ENCODE measurements at regions not wholly inside any gene's neighbourhood (a gene's known extent, or its start where the extent isn't known, plus 50 kb on each side); places are given as distances from the start of the nearest gene placed in this dataset.

GRCh38 chr11:130705670-130706421, 210.4 kb downstream of the SNX19 start:
- ChIA-PET POLR2A (no interaction called here), CTCF (interaction anchor here (0.7 kb wide), 1 partner anchor 157 kb away, joined by 4 read pairs; no protein-coding TSS in a partner anchor)
- no TSS peak for BruUV-seq (replicated peaks)
- Mint-ChIP-seq H3K36me3 (ENCODE audit: insufficient read depth, unreplicated experiment) (no peaks in the 10 kb centered on the region), H3K27me3 (ENCODE audit: insufficient read depth, unreplicated experiment) (no peaks in the 10 kb centered on the region), H3K27ac (ENCODE audit: low read depth, unreplicated experiment) (no peak overlapping the region), H3K4me3 (ENCODE audit: unreplicated experiment) (no peak overlapping the region), H3K9me3 (ENCODE audit: unreplicated experiment) (no peaks in the 10 kb centered on the region), H3K4me1 (ENCODE audit: insufficient read depth, unreplicated experiment) (no peaks in the 10 kb centered on the region)
- intact Hi-C loops (cut with micrococcal nuclease), result no loop called here
- TF ChIP-seq CTCF (IDR thresholded peaks at IDR 0.05; ENCODE audit: unreplicated experiment), result no peak
- DNase-seq (ENCODE audit: unreplicated experiment), result no peak

GRCh38 chr11:130706572-130706971, 209.7 kb downstream of the SNX19 start:
- Mint-ChIP-seq H3K27me3 (ENCODE audit: insufficient read depth, unreplicated experiment) (no peaks in the 10 kb centered on the region), H3K9me3 (ENCODE audit: unreplicated experiment) (no peaks in the 10 kb centered on the region), H3K4me1 (ENCODE audit: insufficient read depth, unreplicated experiment) (no peaks in the 10 kb centered on the region), H3K36me3 (ENCODE audit: insufficient read depth, unreplicated experiment) (no peaks in the 10 kb centered on the region), H3K27ac (ENCODE audit: low read depth, unreplicated experiment) (no peak overlapping the region), H3K4me3 (ENCODE audit: unreplicated experiment) (no peak overlapping the region)
- no peak for TF ChIP-seq CTCF (IDR thresholded peaks at IDR 0.05; ENCODE audit: unreplicated experiment)
- BruUV-seq (replicated peaks), result no TSS peak
- CTCF ChIA-PET, result no interaction called here
- intact Hi-C loops (cut with micrococcal nuclease), result no loop called here
- DNase-seq (ENCODE audit: unreplicated experiment), result no peak
- POLR2A ChIA-PET, result no interaction called here

- no peaks in the 10 kb centered on the region for H3K4me1 Mint-ChIP-seq (ENCODE audit: insufficient read depth, unreplicated experiment)
- no peak for TF ChIP-seq CTCF (IDR thresholded peaks at IDR 0.05; ENCODE audit: unreplicated experiment)
- H3K27me3 Mint-ChIP-seq (ENCODE audit: insufficient read depth, unreplicated experiment), result no peaks in the 10 kb centered on the region
- H3K36me3 Mint-ChIP-seq (ENCODE audit: insufficient read depth, unreplicated experiment), result no peaks in the 10 kb centered on the region
- H3K9me3 Mint-ChIP-seq (ENCODE audit: unreplicated experiment), result no peaks in the 10 kb centered on the region
- intact Hi-C loops (cut with micrococcal nuclease), result no loop called here
- no peak overlapping the region for H3K4me3 Mint-ChIP-seq (ENCODE audit: unreplicated experiment)
- no peak overlapping the region for H3K27ac Mint-ChIP-seq (ENCODE audit: low read depth, unreplicated experiment)
- ChIA-PET CTCF (no interaction called here), POLR2A (no interaction called here)
- no TSS peak for BruUV-seq (replicated peaks)
- DNase-seq (ENCODE audit: unreplicated experiment), result no peak
Observed at GRCh38 chr11:130707217-130707616, 209.1 kb downstream of the SNX19 start.

- H3K27me3 Mint-ChIP-seq (ENCODE audit: insufficient read depth, unreplicated experiment), result no peaks in the 10 kb centered on the region
- intact Hi-C loops (cut with micrococcal nuclease), result no loop called here
- H3K27ac Mint-ChIP-seq (ENCODE audit: low read depth, unreplicated experiment), result no peak overlapping the region
- BruUV-seq (replicated peaks), result no TSS peak
- CTCF ChIA-PET, result no interaction called here
- POLR2A ChIA-PET, result no interaction called here
- no peak for TF ChIP-seq CTCF (IDR thresholded peaks at IDR 0.05; ENCODE audit: unreplicated experiment)
- H3K4me3 Mint-ChIP-seq (ENCODE audit: unreplicated experiment), result no peak overlapping the region
- DNase-seq (ENCODE audit: unreplicated experiment), result no peak
- no peaks in the 10 kb centered on the region for H3K36me3 Mint-ChIP-seq (ENCODE audit: insufficient read depth, unreplicated experiment)
- H3K4me1 Mint-ChIP-seq (ENCODE audit: insufficient read depth, unreplicated experiment), result no peaks in the 10 kb centered on the region
- H3K9me3 Mint-ChIP-seq (ENCODE audit: unreplicated experiment), result no peaks in the 10 kb centered on the region
Observed at GRCh38 chr11:130709531-130709930, 206.7 kb downstream of the SNX19 start.

Measured in MCF 10A (cell line).